ENCODE measurements at regions not wholly inside any gene's neighbourhood (a gene's known extent, or its start where the extent isn't known, plus 50 kb on each side); places are given as distances from the start of the nearest gene placed in this dataset.
A peak's percentile ranks its signal among the peaks of the same experiment; 100 is the strongest.

- no peak for DNase-seq (ENCODE audit: low read depth)
- no peak for TF ChIP-seq CTCF (IDR thresholded peaks at IDR 0.05; ENCODE audit: insufficient read depth, low read length, poor library complexity, severe bottlenecking)
- Histone ChIP-seq H3K27me3 (ENCODE audit: control insufficient read depth, insufficient read depth, low read length) (no peaks in the 10 kb centered on the region), H3K4me3 (ENCODE audit: low read depth, low read length) (no peak overlapping the region), H3K36me3 (ENCODE audit: control insufficient read depth, insufficient read depth, low read length) (no peaks in the 10 kb centered on the region)
Observed at GRCh38 chr1:238491265-238491664, 600.5 kb upstream of the ZP4 start.

- no peaks in the 10 kb centered on the region for H3K27me3 ChIP-seq (ENCODE audit: control insufficient read depth, insufficient read depth, low read length)
- no peaks in the 10 kb centered on the region for H3K36me3 ChIP-seq (ENCODE audit: control insufficient read depth, insufficient read depth, low read length)
- TF ChIP-seq CTCF (IDR thresholded peaks at IDR 0.05; ENCODE audit: insufficient read depth, low read length, poor library complexity, severe bottlenecking), result no peak
- H3K4me3 ChIP-seq (ENCODE audit: low read depth, low read length), result no peak overlapping the region
- no peak for DNase-seq (ENCODE audit: low read depth)
Observed at GRCh38 chr1:238489006-238489405, 598.3 kb upstream of the ZP4 start.

GRCh38 chr1:238488401-238488800, 597.7 kb upstream of the ZP4 start:
- Histone ChIP-seq H3K27me3 (ENCODE audit: control insufficient read depth, insufficient read depth, low read length) (no peaks in the 10 kb centered on the region), H3K4me3 (ENCODE audit: low read depth, low read length) (no peak overlapping the region), H3K36me3 (ENCODE audit: control insufficient read depth, insufficient read depth, low read length) (no peaks in the 10 kb centered on the region)
- no peak for DNase-seq (ENCODE audit: low read depth)
- TF ChIP-seq CTCF (IDR thresholded peaks at IDR 0.05; ENCODE audit: insufficient read depth, low read length, poor library complexity, severe bottlenecking), result no peak

GRCh38 chr1:238487931-238488330, 597.2 kb upstream of the ZP4 start:
- no peak for TF ChIP-seq CTCF (IDR thresholded peaks at IDR 0.05; ENCODE audit: insufficient read depth, low read length, poor library complexity, severe bottlenecking)
- no peaks in the 10 kb centered on the region for H3K36me3 ChIP-seq (ENCODE audit: control insufficient read depth, insufficient read depth, low read length)
- no peak overlapping the region for H3K4me3 ChIP-seq (ENCODE audit: low read depth, low read length)
- no peaks in the 10 kb centered on the region for H3K27me3 ChIP-seq (ENCODE audit: control insufficient read depth, insufficient read depth, low read length)
- DNase-seq (ENCODE audit: low read depth), result no peak

- no peak for TF ChIP-seq CTCF (IDR thresholded peaks at IDR 0.05; ENCODE audit: insufficient read depth, low read length, poor library complexity, severe bottlenecking)
- H3K27me3 ChIP-seq (ENCODE audit: control insufficient read depth, insufficient read depth, low read length), result no peaks in the 10 kb centered on the region
- no peaks in the 10 kb centered on the region for H3K36me3 ChIP-seq (ENCODE audit: control insufficient read depth, insufficient read depth, low read length)
- H3K4me3 ChIP-seq (ENCODE audit: low read depth, low read length), result peak overlapping the region; percentile 27
- no peak for DNase-seq (ENCODE audit: low read depth)
Observed at GRCh38 chr1:238485912-238486209, 595.1 kb upstream of the ZP4 start.

GRCh38 chr1:238485057-238485911, 594.6 kb upstream of the ZP4 start:
- DNase-seq (ENCODE audit: low read depth), result peak; percentile 34
- TF ChIP-seq CTCF (IDR thresholded peaks at IDR 0.05; ENCODE audit: insufficient read depth, low read length, poor library complexity, severe bottlenecking), result no peak
- H3K4me3 ChIP-seq (ENCODE audit: low read depth, low read length), result peak overlapping the region; percentile 27

More at GRCh38 chr1:238485057-238485911, 594.6 kb upstream of the ZP4 start:
- no peaks in the 10 kb centered on the region for H3K36me3 ChIP-seq (ENCODE audit: control insufficient read depth, insufficient read depth, low read length)
- no peaks in the 10 kb centered on the region for H3K27me3 ChIP-seq (ENCODE audit: control insufficient read depth, insufficient read depth, low read length)

Data from kidney epithelial cell (primary cell).